ENCODE measurements at regions not wholly inside any gene's neighbourhood (a gene's known extent, or its start where the extent isn't known, plus 50 kb on each side); places are given as distances from the start of the nearest gene placed in this dataset.
A peak's percentile ranks its signal among the peaks of the same experiment; 100 is the strongest.
"Not testable (repeated sequence)": the region's sequence is repeated elsewhere in the genome, so short reads cannot be mapped to it uniquely, and the experiment has no call there.

- DNase-seq (ENCODE audit: low read depth, low spot score) = no peak
These were observed 147.9 kb upstream of the ABI3BP start for GRCh38 chr3:101141135-101141534.

- peak; percentile 2 for DNase-seq (ENCODE audit: low read depth, low spot score)
These were observed 145.6 kb upstream of the ABI3BP start for GRCh38 chr3:101138817-101139216.

GRCh38 chr3:101134331-101134730 is 141.1 kb upstream of the ABI3BP start:
- no peak for DNase-seq (ENCODE audit: low read depth, low spot score)

- no peak for DNase-seq (ENCODE audit: low read depth, low spot score)
These were observed 140.4 kb upstream of the ABI3BP start for GRCh38 chr3:101133652-101134051.

- DNase-seq (ENCODE audit: low read depth, low spot score) = not testable (repeated sequence)
These were observed 140.0 kb upstream of the ABI3BP start for GRCh38 chr3:101133197-101133596.

- peak; percentile 3 for DNase-seq (ENCODE audit: low read depth, low spot score)
These were observed 138.5 kb upstream of the ABI3BP start for GRCh38 chr3:101131767-101132166.

GRCh38 chr3:101128786-101129185 is 135.6 kb upstream of the ABI3BP start:
- no peak for DNase-seq (ENCODE audit: low read depth, low spot score)

- no peak for DNase-seq (ENCODE audit: low read depth, low spot score)
These were observed 134.8 kb upstream of the ABI3BP start for GRCh38 chr3:101128001-101128400.

GRCh38 chr3:101124125-101124524 is 130.9 kb upstream of the ABI3BP start:
- DNase-seq (ENCODE audit: low read depth, low spot score) = no peak

- no peak for DNase-seq (ENCODE audit: low read depth, low spot score)
These were observed 129.9 kb upstream of the ABI3BP start for GRCh38 chr3:101123081-101123480.

GRCh38 chr3:101122681-101123080 is 129.5 kb upstream of the ABI3BP start:
- no peak for DNase-seq (ENCODE audit: low read depth, low spot score)

GRCh38 chr3:101120039-101120438 is 126.8 kb upstream of the ABI3BP start:
- DNase-seq (ENCODE audit: low read depth, low spot score) = no peak

GRCh38 chr3:101119535-101119934 is 126.3 kb upstream of the ABI3BP start:
- DNase-seq (ENCODE audit: low read depth, low spot score) = no peak

GRCh38 chr3:101117980-101118379 is 124.8 kb upstream of the ABI3BP start:
- DNase-seq (ENCODE audit: low read depth, low spot score) = no peak

GRCh38 chr3:101117465-101117864 is 124.2 kb upstream of the ABI3BP start:
- no peak for DNase-seq (ENCODE audit: low read depth, low spot score)

GRCh38 chr3:101110295-101110694 is 117.1 kb upstream of the ABI3BP start:
- not testable (repeated sequence) for DNase-seq (ENCODE audit: low read depth, low spot score)

GRCh38 chr3:101104321-101104720 is 111.1 kb upstream of the ABI3BP start:
- DNase-seq (ENCODE audit: low read depth, low spot score) = no peak

- no peak for DNase-seq (ENCODE audit: low read depth, low spot score)
These were observed 109.6 kb upstream of the ABI3BP start for GRCh38 chr3:101102678-101103296.

GRCh38 chr3:101100361-101101009 is 107.3 kb upstream of the ABI3BP start:
- DNase-seq (ENCODE audit: low read depth, low spot score) = no peak

- DNase-seq (ENCODE audit: low read depth, low spot score) = no peak
These were observed 106.6 kb upstream of the ABI3BP start for GRCh38 chr3:101099791-101100190.

GRCh38 chr3:101096444-101096843 is 103.2 kb upstream of the ABI3BP start:
- DNase-seq (ENCODE audit: low read depth, low spot score) = no peak

GRCh38 chr3:101095693-101096430 is 102.6 kb upstream of the ABI3BP start:
- DNase-seq (ENCODE audit: low read depth, low spot score) = no peak

- no peak for DNase-seq (ENCODE audit: low read depth, low spot score)
These were observed 98.3 kb upstream of the ABI3BP start for GRCh38 chr3:101091489-101091888.

All from iPS DF 19.7 (cell line).